Heart left ventricle (tissue), 16 donors: ENCODE measurements at regions not wholly inside any gene's neighbourhood (a gene's known extent, or its start where the extent isn't known, plus 50 kb on each side); places are given as distances from the start of the nearest gene placed in this dataset.
"Not testable (repeated sequence)": the region's sequence is repeated elsewhere in the genome, so short reads cannot be mapped to it uniquely, and the experiment has no call there.

Experiments used
- ATAC-seq, 4 donors: fragments of 200-7000 bp; cut with Tn5 transposase; one replicate each; pipeline ENCODE4 v1.9.1; 2020 to 2022; ENCODE audit warnings: moderate library complexity in 4 of 4, mild to moderate bottlenecking in 3 of 4, moderate number of reproducible peaks in 1 of 4
- DNase-seq, 5 donors: peaks; one replicate each; pipeline ENCODE4 v3.0.0-alpha.2; 2020
- H3K27ac ChIP-seq, 12 donors: fragments of 200-600 bp; sonication (generic) in 4 of 12; one replicate each; pipeline versions ENCODE4 v1.5.0 to v1.8.0; 2016 to 2022; ENCODE audit warnings: mild to moderate bottlenecking in 2 of 12
- H3K27me3 ChIP-seq, 9 donors: fragments of 200-600 bp; sonication (generic) in 2 of 9; one replicate each; pipeline versions ENCODE4 v1.5.1 to v1.8.0; 2016 to 2022; ENCODE audit warnings: mild to moderate bottlenecking in 3 of 9
- H3K36me3 ChIP-seq, 9 donors: fragments of 200-600 bp; sonication (generic) in 2 of 9; one replicate each; pipeline versions ENCODE4 v1.5.0 to v1.8.0; 2018 to 2022; ENCODE audit warnings: mild to moderate bottlenecking in 2 of 9
- H3K4me1 ChIP-seq, 12 donors: fragments of 200-600 bp; sonication (generic) in 4 of 12; one replicate each; pipeline versions ENCODE4 v1.5.0 to v1.8.0; 2016 to 2022; ENCODE audit warnings: mild to moderate bottlenecking in 3 of 12
- H3K4me3 ChIP-seq, 12 donors: fragments of 200-600 bp; sonication (generic) in 4 of 12; one replicate each; pipeline versions ENCODE4 v1.5.0 to v1.8.0; 2017 to 2022; ENCODE audit warnings: mild to moderate bottlenecking in 9 of 12, moderate library complexity in 4 of 12
- H3K9me3 ChIP-seq, 12 donors: fragments of 200-600 bp; sonication (generic) in 4 of 12; one replicate each; pipeline versions ENCODE4 v1.5.0 to v1.8.0; 2016 to 2022; ENCODE audit warnings: mild to moderate bottlenecking in 1 of 12
- CTCF ChIP-seq, 12 donors: fragments of 200-600 bp; sonication (generic) in 4 of 12; IDR thresholded peaks; one replicate each; pipeline versions ENCODE4 v1.5.0 to v1.8.0; 2018 to 2022; ENCODE audit warnings: antibody characterized with exemption in 12 of 12, mild to moderate bottlenecking in 5 of 12
- POLR2A ChIP-seq, 2 donors: fragments of 450-650 bp; IDR thresholded peaks; one replicate each; pipeline ENCODE4 v1.6.1; 2017; ENCODE audit warnings: antibody characterized with exemption in 2 of 2, mild to moderate bottlenecking in 2 of 2, moderate library complexity in 2 of 2
- WGBS, 4 donors: extraction: QIAGEN DNeasy Blood & Tissue Kit in 2 of 4; methylation state at CpG; one replicate each; pipeline versions ENCODE4 v1.1.5 to v1.1.7; 2013 to 2018; 5-methylcytosine and 5-hydroxymethylcytosine counted together
- intact Hi-C, 10 donors: fragments of 100-400 bp; cut with DNase I; formaldehyde crosslinking; loops; one replicate each; pipeline versions ENCODE4 v1.11.1 to v1.14.2; 2022
- donor health status: ischemic (EF 13 %, LVEDD 7.1; RV severe dilation, severe dysfunction).
- donor health status: healthy with polysubstance abuse.
- donor health status: DM: no; HTN: yes; CAD: no.
- donor health status: DM: no; HTN: no; CAD: no.
- donor health status: ischemic (EF 25% LVEDD 6.9; RV normal size, moderate dysfunction).
- donor health status: ischemic (EF 25% LVEDD 5.7; RV mildly dilated, moderate dysfunction).
- donor health status: healthy.
- donor health status: DM: yes; HTN: yes; CAD: no.
- donor health status: ischemic (EF 35%, LVEDD 5.7; RV mildly dilated, moderate dysfunction).
- donor health status: nonischemic (EF 11% LVEDD 7.7; RV severe dilation, severe dysfunction).
- donor health status: DM: yes; HTN: yes; CAD: no.
- donor health status: PGD.
- donor health status: ischemic (EF 29% LVEDD 5.4; RV normal size, mild dysfunction).
- donor health status: nonischemic (EF 23%, LVEDD 6.1; RV moderate dilation, normal function).

DNA sequence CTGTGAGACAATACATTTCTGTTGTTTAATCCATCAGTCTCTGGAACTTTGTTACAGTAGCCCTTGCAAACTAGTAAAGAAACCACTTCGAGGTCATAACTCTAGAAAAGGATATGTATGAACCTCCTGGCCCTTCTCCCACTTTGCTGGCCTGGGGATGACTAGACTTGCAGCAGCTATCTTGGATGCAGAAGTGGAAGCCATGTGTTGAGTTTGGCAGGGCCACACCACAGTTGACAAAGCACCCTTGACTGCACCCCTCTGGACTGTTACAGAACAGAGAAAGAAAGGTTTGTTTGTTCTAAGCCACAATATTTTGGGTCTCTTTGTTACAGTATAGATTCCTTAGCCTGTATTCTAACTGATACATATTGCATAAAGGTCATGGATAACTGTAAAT lies 183.2 kb upstream of the TAS2R1 start:
- peaks cover 0 to 3% (median 0%) of the 10 kb centered on the region in 12 donors for H3K9me3 ChIP-seq
- H3K27ac ChIP-seq: no peak overlapping the region
- no peaks in the 10 kb centered on the region for H3K36me3 ChIP-seq
- whole genome bisulfite sequencing, 4 donors: 63 to 80% (median 72%) methylated on average over 1 of the region's 1 CpG
- H3K4me1 ChIP-seq: no peaks in the 10 kb centered on the region
- H3K4me3 ChIP-seq: no peak overlapping the region
- peak in 2 of 4 donors; percentile 27 to 42 for ATAC-seq
- intact Hi-C loops: no loop called here
- TF ChIP-seq CTCF (IDR thresholded peaks at IDR 0.05) (no peak), POLR2A (IDR thresholded peaks at IDR 0.05) (no peak)
- no peak for DNase-seq
- H3K27me3 ChIP-seq: no peaks in the 10 kb centered on the region

- H3K27me3 ChIP-seq, H3K27ac ChIP-seq, H3K4me3 ChIP-seq, ATAC-seq, H3K36me3 ChIP-seq, H3K4me1 ChIP-seq, intact Hi-C loops, DNase-seq: not testable (repeated sequence)
- 82 to 91% (median 90%) methylated on average over 1 of the region's 1 CpG for WGBS, 4 donors
- peaks cover 0 to 47% (median 11%) of the 10 kb centered on the region in 12 donors for H3K9me3 ChIP-seq
These were observed 177.2 kb upstream of the TAS2R1 start for GRCh38 chr5:9807366-9807765.

DNA sequence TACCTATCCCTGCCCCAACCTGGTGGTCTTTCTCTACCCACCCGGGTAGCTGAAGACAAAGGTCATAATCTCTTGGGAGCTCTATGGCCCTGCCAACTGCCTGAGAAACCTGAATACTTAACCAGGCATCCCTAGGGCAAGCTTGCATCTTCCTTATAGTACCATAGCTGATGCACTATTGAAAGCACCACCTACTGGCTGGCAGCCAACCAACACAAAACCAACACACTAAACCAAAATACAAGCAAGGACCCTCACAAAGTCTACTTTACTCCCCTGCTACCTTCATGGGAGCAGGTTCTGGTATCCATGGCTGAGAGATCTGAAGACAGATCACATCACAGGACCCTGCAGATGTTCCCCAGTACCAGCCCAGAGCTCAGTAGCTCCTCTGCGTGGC lies 171.8 kb upstream of the TAS2R1 start:
- Histone ChIP-seq H3K4me3 (no peak overlapping the region), H3K36me3 (no peaks in the 10 kb centered on the region), H3K9me3 (peaks cover 0 to 31% (median under 1%) of the 10 kb centered on the region in 12 donors), H3K27me3 (no peaks in the 10 kb centered on the region), H3K4me1 (no peaks in the 10 kb centered on the region), H3K27ac (no peak overlapping the region)
- 85 to 92% (median 89%) methylated on average over 2 of the region's 2 CpGs for WGBS, 4 donors
- intact Hi-C loops: no loop called here
- ATAC-seq: no peak
- TF ChIP-seq CTCF (IDR thresholded peaks at IDR 0.05): no peak
- TF ChIP-seq POLR2A (IDR thresholded peaks at IDR 0.05): no peak
- no peak for DNase-seq

GRCh38 chr5:9799606-9800005 lies 169.5 kb upstream of the TAS2R1 start:
- Histone ChIP-seq H3K9me3 (peaks cover 0 to 19% (median 0%) of the 10 kb centered on the region in 12 donors), H3K36me3 (no peaks in the 10 kb centered on the region), H3K4me3 (no peak overlapping the region), H3K4me1 (no peaks in the 10 kb centered on the region), H3K27ac (no peak overlapping the region), H3K27me3 (no peaks in the 10 kb centered on the region)
- DNase-seq (no peak), ATAC-seq (no peak)
- 45 to 56% (median 53%) methylated on average over 4 of the region's 4 CpGs for WGBS, 4 donors
- intact Hi-C loops: no loop called here
- TF ChIP-seq CTCF (IDR thresholded peaks at IDR 0.05) (no peak), POLR2A (IDR thresholded peaks at IDR 0.05) (no peak)

DNA sequence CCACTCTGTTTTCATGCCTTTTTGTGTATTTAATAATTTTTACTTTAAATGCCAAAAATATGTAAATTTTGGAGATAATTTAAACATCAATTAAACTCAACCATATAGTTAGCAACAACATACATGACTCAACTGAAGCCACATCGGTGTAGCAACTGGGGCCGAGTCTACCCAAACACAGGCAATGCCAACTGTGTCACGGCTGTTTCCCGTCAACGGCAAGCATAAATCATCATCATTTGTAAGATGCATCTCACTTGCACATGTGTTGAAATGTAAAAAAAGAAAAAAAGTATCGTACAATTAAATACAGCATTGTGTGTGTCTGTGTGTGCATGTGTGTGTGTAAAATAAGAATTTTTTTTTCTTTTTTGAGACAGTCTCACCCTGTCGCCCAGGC lies 160.1 kb upstream of the TAS2R1 start:
- Histone ChIP-seq H3K9me3 (no peaks in the 10 kb centered on the region), H3K27me3 (no peaks in the 10 kb centered on the region), H3K4me1 (peaks cover 0 to 22% (median 0%) of the 10 kb centered on the region in 12 donors), H3K4me3 (no peak overlapping the region), H3K36me3 (no peaks in the 10 kb centered on the region), H3K27ac (peak overlapping the region in 1 of 12 donors; percentile 1)
- intact Hi-C loops: no loop called here
- ATAC-seq: no peak
- no peak for DNase-seq
- 61 to 72% (median 64%) methylated on average over 7 of the region's 7 CpGs for WGBS, 4 donors
- TF ChIP-seq CTCF (IDR thresholded peaks at IDR 0.05): no peak
- no peak for TF ChIP-seq POLR2A (IDR thresholded peaks at IDR 0.05)
